Endothelial cell of umbilical vein (primary cell): ENCODE measurements at regions not wholly inside any gene's neighbourhood (a gene's known extent, or its start where the extent isn't known, plus 50 kb on each side); places are given as distances from the start of the nearest gene placed in this dataset.

Experiments
- BruUV-seq: library from RNA; stranded (reverse); fragments of 400-500 nt; replicated peaks from 2 replicates; lab custom pipeline; 2021; lab: Mats Ljungman, UMichigan
- CTCF ChIA-PET: fragments of 300-600, 350-600 bp; sonication (Branson Sonifier 250); formaldehyde crosslinking; loops from one replicate; lab custom pipeline; 2021; ENCODE audit warnings: antibody characterized with exemption, inconsistent platforms; lab: Charles Lee
- POLR2A ChIA-PET: fragments of 300-600, 350-600 bp; sonication (Branson Sonifier 250); formaldehyde crosslinking; loops from one replicate; lab custom pipeline; 2021; ENCODE audit warnings: antibody characterized with exemption, inconsistent platforms; lab: Charles Lee
- DNase-seq: peaks from one replicate; pipeline ENCODE4 v3.0.0-alpha.2; 2011; ENCODE audit warnings: low read depth, low spot score
- FAIRE-seq: peaks from 2 replicates; lab custom pipeline; 2011; peaks lifted over from hg19 to GRCh38; lab: Jason Lieb, UNC
- H2AFZ ChIP-seq: 2 replicates; pipeline ENCODE4 v1.6.0; 2012; ENCODE audit warnings: low read depth, low read length, control low read depth, inconsistent platforms
- H3K27ac ChIP-seq: 2 replicates; pipeline ENCODE4 v1.5.1; 2011; ENCODE audit warnings: low read depth, mild to moderate bottlenecking, control low read depth, low read length, moderate library complexity; ENCODE audit not compliant: insufficient read depth
- H3K27me3 ChIP-seq, 2 experiments: 2 replicates each; pipeline versions ENCODE4 v1.6.0 to v1.6.1; 2011; ENCODE audit warnings: low read length in 2 of 2, mixed read lengths in 1 of 2; ENCODE audit not compliant: control insufficient read depth in 2 of 2, insufficient read depth in 2 of 2
- H3K36me3 ChIP-seq, 2 experiments: 2 replicates in 1 of 2; 3 replicates in 1 of 2; pipeline ENCODE4 v1.5.1; 2011; ENCODE audit warnings: low read length in 2 of 2, mild to moderate bottlenecking in 1 of 2, moderate library complexity in 1 of 2; ENCODE audit not compliant: control insufficient read depth in 2 of 2, insufficient read depth in 2 of 2; ENCODE audit errors: extremely low read depth in 1 of 2
- H3K4me1 ChIP-seq: 3 replicates; pipeline ENCODE4 v1.5.1; 2011; ENCODE audit warnings: mild to moderate bottlenecking, low read length; ENCODE audit not compliant: control insufficient read depth, insufficient read depth; ENCODE audit errors: extremely low read depth
- H3K4me2 ChIP-seq: 2 replicates; pipeline ENCODE4 v1.6.1; 2011; ENCODE audit warnings: low read length, control low read depth, mixed read lengths; ENCODE audit not compliant: insufficient read depth
- H3K4me3 ChIP-seq, 3 experiments: fragments of 200-600 bp in 1 of 3; sonication (generic), shearing (Covaris generic) in 1 of 3; replicated peaks in 1 of 3; 2 replicates each; pipeline ENCODE4 v1.5.1; 2011 to 2016; ENCODE audit warnings: control low read depth in 3 of 3, low read length in 3 of 3, mild to moderate bottlenecking in 2 of 3, inconsistent platforms in 1 of 3, low read depth in 1 of 3, moderate library complexity in 1 of 3; ENCODE audit not compliant: insufficient read depth in 1 of 3
- H3K79me2 ChIP-seq: 2 replicates; pipeline ENCODE4 v1.6.0; 2012; ENCODE audit warnings: low read length, inconsistent platforms; ENCODE audit not compliant: control insufficient read depth, insufficient read depth
- H3K9ac ChIP-seq: replicated peaks from 2 replicates; pipeline ENCODE3; 2011; ENCODE audit warnings: low read length, control low read depth; ENCODE audit not compliant: insufficient read depth; ENCODE audit errors: extremely low read depth
- H3K9me1 ChIP-seq: replicated peaks from 3 replicates; pipeline ENCODE4 v1.6.0; 2011; ENCODE audit warnings: mild to moderate bottlenecking, low read length; ENCODE audit not compliant: control insufficient read depth, insufficient read depth; ENCODE audit errors: extremely low read depth
- H3K9me3 ChIP-seq: replicated peaks from 2 replicates; pipeline ENCODE4 v1.5.1; 2012; ENCODE audit warnings: low read length, inconsistent platforms; ENCODE audit not compliant: control insufficient read depth, insufficient read depth
- H4K20me1 ChIP-seq: replicated peaks from 2 replicates; pipeline ENCODE3; 2011; ENCODE audit warnings: mild to moderate bottlenecking, low read length; ENCODE audit not compliant: control insufficient read depth, insufficient read depth; ENCODE audit errors: extremely low read depth
- EZH2 ChIP-seq: IDR thresholded peaks from 2 replicates; pipeline ENCODE4 v1.6.1; 2012; ENCODE audit warnings: borderline replicate concordance, low read depth, mild to moderate bottlenecking, moderate library complexity, low read length, inconsistent platforms; ENCODE audit not compliant: severe bottlenecking
- FOS ChIP-seq: IDR thresholded peaks from 2 replicates; pipeline ENCODE4 v1.6.1; 2011; ENCODE audit warnings: mild to moderate bottlenecking, low read length, moderate library complexity, borderline replicate concordance; ENCODE audit not compliant: insufficient read depth
- POLR2A ChIP-seq: IDR thresholded peaks from 2 replicates; pipeline ENCODE4 v1.6.1; 2012; ENCODE audit warnings: low read depth, mild to moderate bottlenecking, control low read depth, low read length
- POLR2AphosphoS5 ChIP-seq: IDR thresholded peaks from 2 replicates; pipeline ENCODE4 v1.6.1; 2012; ENCODE audit warnings: low read depth, mild to moderate bottlenecking, control low read depth, low read length, moderate library complexity; ENCODE audit not compliant: insufficient read depth
- dilution Hi-C: fragments of 300-500 bp; cut with MboI; formaldehyde crosslinking; loops from one replicate; pipeline ENCODE4 v1.15.0; 2019; ENCODE audit warnings: low sequenced_read_pairs; ENCODE audit not compliant: extremely low pct_ligation_motif_present
- intact Hi-C: fragments of 100-400 bp; cut with micrococcal nuclease; formaldehyde crosslinking; loops from one replicate; pipeline ENCODE4 v1.10.0; 2022
- TF ChIP-seq, protein P1 (sequence below), 2 donors: IDR thresholded peaks; 1 replicate in 1 of 2; 2 replicates in 1 of 2; pipeline ENCODE4 v1.5.1; 2011; ENCODE audit warnings: low read length in 2 of 2, mild to moderate bottlenecking in 2 of 2, moderate library complexity in 2 of 2, control low read depth in 1 of 2, inconsistent platforms in 1 of 2, low read depth in 1 of 2; ENCODE audit not compliant: insufficient read depth in 1 of 2; ENCODE audit errors: extremely low read depth in 1 of 2

DNA sequence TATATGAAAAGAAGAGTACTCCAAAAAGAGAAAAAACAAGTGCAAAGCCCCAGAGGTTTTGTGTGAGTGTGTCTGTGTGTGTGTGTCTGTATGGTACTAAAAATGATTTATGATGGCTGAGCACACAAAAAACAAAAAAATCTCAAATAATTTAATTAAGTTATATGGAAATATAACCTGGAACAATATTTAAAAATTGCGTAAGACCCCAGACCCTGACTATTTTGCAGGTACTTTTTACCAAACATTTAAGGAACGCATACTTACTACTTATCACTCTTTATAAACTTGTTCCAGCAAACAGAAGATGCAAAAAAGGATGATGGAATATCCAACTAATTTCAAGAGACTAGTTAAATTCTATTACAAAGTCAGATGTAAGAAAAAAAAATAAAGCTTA is 317.4 kb upstream of the KCNH7 start:
- Histone ChIP-seq H3K9ac (no peak overlapping the region), H3K36me3 (no peaks in the 10 kb centered on the region), H3K4me3 (no peak overlapping the region), H2AFZ (no peak overlapping the region), H3K9me1 (no peaks in the 10 kb centered on the region), H3K27me3 (no peaks in the 10 kb centered on the region), H3K9me3 (no peaks in the 10 kb centered on the region), H3K4me1 (peaks cover 25% of the 10 kb centered on the region), H3K4me2 (no peak overlapping the region), H3K79me2 (no peaks in the 10 kb centered on the region), H4K20me1 (no peaks in the 10 kb centered on the region), H3K27ac (no peak overlapping the region)
- ChIA-PET POLR2A (no interaction called here), CTCF (interaction anchor here (1.0 to 6.2 kb wide), 17 partner anchors 12 to 1445 kb away, joined by 3 to 43 read pairs (median 5); no protein-coding TSS in a partner anchor)
- TF ChIP-seq, protein P1, sequence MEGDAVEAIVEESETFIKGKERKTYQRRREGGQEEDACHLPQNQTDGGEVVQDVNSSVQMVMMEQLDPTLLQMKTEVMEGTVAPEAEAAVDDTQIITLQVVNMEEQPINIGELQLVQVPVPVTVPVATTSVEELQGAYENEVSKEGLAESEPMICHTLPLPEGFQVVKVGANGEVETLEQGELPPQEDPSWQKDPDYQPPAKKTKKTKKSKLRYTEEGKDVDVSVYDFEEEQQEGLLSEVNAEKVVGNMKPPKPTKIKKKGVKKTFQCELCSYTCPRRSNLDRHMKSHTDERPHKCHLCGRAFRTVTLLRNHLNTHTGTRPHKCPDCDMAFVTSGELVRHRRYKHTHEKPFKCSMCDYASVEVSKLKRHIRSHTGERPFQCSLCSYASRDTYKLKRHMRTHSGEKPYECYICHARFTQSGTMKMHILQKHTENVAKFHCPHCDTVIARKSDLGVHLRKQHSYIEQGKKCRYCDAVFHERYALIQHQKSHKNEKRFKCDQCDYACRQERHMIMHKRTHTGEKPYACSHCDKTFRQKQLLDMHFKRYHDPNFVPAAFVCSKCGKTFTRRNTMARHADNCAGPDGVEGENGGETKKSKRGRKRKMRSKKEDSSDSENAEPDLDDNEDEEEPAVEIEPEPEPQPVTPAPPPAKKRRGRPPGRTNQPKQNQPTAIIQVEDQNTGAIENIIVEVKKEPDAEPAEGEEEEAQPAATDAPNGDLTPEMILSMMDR (IDR thresholded peaks at IDR 0.05; ENCODE audit: extremely low read depth in 1 of 2, insufficient read depth in 1 of 2, low read depth in 1 of 2, low read length in 2 of 2): no peak
- no peak for TF ChIP-seq POLR2A
- no peak for TF ChIP-seq FOS
- TF ChIP-seq POLR2AphosphoS5: no peak
- no peak for TF ChIP-seq EZH2
- intact Hi-C loops (loop anchor here (1.0 to 5.0 kb wide), 9 partner anchors 190 to 1561 kb away; no protein-coding TSS in a partner anchor), dilution Hi-C loops (no loop called here)
- BruUV-seq: no TSS peak
- DNase-seq (no peak), FAIRE-seq (no peak)

DNA sequence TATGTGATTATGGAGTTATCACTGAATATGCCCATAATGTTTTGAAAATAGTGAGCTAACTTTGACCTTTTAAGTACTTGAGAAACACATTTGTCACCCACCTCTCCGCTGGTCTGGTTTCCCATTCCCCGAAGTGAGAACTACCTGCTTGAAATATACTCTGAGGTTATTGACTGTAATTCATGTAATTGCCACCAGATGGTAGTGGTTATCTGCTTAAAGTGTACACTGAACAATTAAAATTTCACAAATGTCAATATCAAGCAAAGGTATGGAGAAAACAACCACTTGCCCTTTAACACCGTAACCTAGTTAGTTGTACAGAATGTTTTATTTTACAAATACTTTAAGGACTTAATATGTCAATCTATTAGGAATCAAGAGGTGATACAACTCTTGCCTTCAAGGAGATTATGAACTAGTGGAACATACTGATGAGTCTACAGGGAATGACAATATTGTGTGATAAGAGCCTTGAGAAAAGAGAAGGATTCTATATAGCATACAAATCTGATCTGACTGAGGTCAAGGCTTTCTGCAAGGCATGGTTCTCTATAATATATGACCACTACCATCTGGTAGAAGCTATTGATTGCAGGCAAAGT is 316.8 kb upstream of the KCNH7 start:
- dilution Hi-C loops (no loop called here), intact Hi-C loops (loop anchor here (1.0 to 5.0 kb wide), 9 partner anchors 191 to 1562 kb away; no protein-coding TSS in a partner anchor)
- TF ChIP-seq POLR2A: no peak
- TF ChIP-seq, protein P1 (IDR thresholded peaks at IDR 0.05; ENCODE audit: extremely low read depth in 1 of 2, insufficient read depth in 1 of 2, low read depth in 1 of 2, low read length in 2 of 2): peak; percentile 32 to 34

More for the DNA sequence above, 316.8 kb upstream of the KCNH7 start:
- no peak overlapping the region for H3K27ac ChIP-seq
- no peak overlapping the region for H3K4me3 ChIP-seq
- no peak overlapping the region for H3K4me2 ChIP-seq
- H3K79me2 ChIP-seq: no peaks in the 10 kb centered on the region
- peak; percentile 59 for DNase-seq
- no peak overlapping the region for H2AFZ ChIP-seq
- H3K9me3 ChIP-seq: no peaks in the 10 kb centered on the region
- H3K36me3 ChIP-seq: no peaks in the 10 kb centered on the region
- no peaks in the 10 kb centered on the region for H3K27me3 ChIP-seq
- CTCF ChIA-PET: interaction anchor here (1.0 to 6.2 kb wide), 17 partner anchors 12 to 1445 kb away, joined by 3 to 43 read pairs (median 5); no protein-coding TSS in a partner anchor
- H3K4me1 ChIP-seq: peaks cover 25% of the 10 kb centered on the region
- BruUV-seq: no TSS peak
- FAIRE-seq: peak; percentile 74
- POLR2A ChIA-PET: no interaction called here
- no peak overlapping the region for H3K9ac ChIP-seq
- no peaks in the 10 kb centered on the region for H3K9me1 ChIP-seq
- H4K20me1 ChIP-seq: no peaks in the 10 kb centered on the region
